Thyroid gland (tissue), 4 donors: ENCODE measurements at regions not wholly inside any gene's neighbourhood (a gene's known extent, or its start where the extent isn't known, plus 50 kb on each side); places are given as distances from the start of the nearest gene placed in this dataset.

Source experiments
- POLR2A ChIP-seq, 2 donors: fragments of 450-650 bp; IDR thresholded peaks; one replicate each; pipeline ENCODE4 v1.6.1; 2017; ENCODE audit warnings: antibody characterized with exemption in 2 of 2, mild to moderate bottlenecking in 2 of 2, moderate library complexity in 1 of 2
- TF ChIP-seq, protein P1 (sequence below), 6 experiments: fragments of 200-600 bp in 3 of 6; fragments of 450-650 bp in 3 of 6; sonication (generic) in 3 of 6; IDR thresholded peaks; one replicate each; pipeline ENCODE4 v1.5.1; 2016 to 2019; ENCODE audit warnings: antibody characterized with exemption in 6 of 6, mild to moderate bottlenecking in 2 of 6, inconsistent platforms in 1 of 6, moderate library complexity in 1 of 6

DNA sequence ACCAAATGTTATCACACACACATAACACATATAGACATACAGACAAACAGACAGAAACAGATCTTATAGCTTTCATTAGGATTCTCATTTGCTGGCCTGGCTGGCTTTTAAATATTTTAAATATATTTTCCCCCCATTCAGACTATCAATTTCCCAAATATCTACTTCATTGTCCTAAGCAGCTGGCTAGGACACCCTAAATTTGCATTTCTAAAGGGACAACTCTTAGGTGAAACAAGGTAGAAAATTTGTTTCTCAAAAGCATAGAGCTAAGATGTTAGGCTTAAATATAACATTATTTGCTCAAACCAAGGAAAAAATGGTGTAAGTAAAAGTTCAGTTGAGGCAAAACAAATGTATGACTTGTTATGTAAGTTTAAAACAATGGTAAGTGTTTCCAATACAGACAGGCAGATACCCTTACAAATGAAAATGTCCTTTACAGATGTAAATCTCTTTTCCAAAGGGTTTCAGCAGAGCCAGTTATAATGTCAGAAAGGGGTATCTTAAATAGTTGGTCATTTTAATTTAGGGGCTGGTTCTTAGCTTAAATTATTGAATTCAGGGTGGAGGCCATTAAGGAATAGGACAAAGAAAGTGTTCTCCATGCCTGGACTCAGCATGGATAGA is 522.8 kb downstream of the DMRTA1 start:
- TF ChIP-seq, protein P1, sequence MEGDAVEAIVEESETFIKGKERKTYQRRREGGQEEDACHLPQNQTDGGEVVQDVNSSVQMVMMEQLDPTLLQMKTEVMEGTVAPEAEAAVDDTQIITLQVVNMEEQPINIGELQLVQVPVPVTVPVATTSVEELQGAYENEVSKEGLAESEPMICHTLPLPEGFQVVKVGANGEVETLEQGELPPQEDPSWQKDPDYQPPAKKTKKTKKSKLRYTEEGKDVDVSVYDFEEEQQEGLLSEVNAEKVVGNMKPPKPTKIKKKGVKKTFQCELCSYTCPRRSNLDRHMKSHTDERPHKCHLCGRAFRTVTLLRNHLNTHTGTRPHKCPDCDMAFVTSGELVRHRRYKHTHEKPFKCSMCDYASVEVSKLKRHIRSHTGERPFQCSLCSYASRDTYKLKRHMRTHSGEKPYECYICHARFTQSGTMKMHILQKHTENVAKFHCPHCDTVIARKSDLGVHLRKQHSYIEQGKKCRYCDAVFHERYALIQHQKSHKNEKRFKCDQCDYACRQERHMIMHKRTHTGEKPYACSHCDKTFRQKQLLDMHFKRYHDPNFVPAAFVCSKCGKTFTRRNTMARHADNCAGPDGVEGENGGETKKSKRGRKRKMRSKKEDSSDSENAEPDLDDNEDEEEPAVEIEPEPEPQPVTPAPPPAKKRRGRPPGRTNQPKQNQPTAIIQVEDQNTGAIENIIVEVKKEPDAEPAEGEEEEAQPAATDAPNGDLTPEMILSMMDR (IDR thresholded peaks at IDR 0.05) = no peak
- no peak for TF ChIP-seq POLR2A (IDR thresholded peaks at IDR 0.05)
